CD4-positive, alpha-beta T cell treated with Interleukin-1 beta for 1 hour (primary cell): ENCODE measurements at regions not wholly inside any gene's neighbourhood (a gene's known extent, or its start where the extent isn't known, plus 50 kb on each side); places are given as distances from the start of the nearest gene placed in this dataset.

ENCODE experiments used
- DNase-seq, 2 donors: peaks; one replicate each; pipeline ENCODE4 v3.0.0-alpha.2; 2020 to 2022

- DNase-seq: no peak
These were observed 52.0 kb downstream of the MAGEF1 start for GRCh38 chr3:184659797-184660301.

DNA sequence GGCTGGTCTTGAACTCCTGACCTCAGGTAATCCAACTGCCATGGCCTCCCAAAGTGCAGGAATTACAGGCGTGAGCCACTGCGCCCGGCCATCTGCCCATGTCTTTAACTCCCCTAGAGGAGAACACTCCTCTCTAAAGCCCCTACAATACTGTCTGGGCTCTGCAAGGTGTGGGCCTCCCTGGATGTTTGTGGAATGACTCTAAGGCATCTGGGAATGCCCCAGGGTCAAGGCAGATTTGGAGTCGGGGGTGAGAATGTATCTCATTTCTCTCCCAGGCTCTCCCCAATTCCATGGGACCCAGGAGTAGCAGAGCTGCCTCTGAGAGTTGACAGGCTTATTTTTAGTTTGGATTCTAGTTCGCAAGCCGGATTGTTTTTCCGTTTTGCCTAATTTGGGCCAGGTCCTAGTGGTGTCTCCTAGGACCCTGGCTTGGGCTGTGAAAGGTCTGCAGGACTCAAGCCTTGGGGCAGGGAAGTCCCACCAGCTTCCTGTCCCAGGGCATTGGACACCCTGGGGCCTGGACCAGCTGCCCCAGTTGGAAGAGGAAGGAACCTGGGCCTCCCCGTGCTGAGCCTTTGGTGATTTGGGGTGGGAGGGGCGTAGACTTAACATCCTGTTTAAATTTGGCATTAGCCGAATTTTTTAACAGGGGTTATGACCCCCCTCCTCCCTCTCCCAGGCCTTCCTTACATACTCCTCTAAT, 53.5 kb downstream of the MAGEF1 start:
- DNase-seq: no peak

GRCh38 chr3:184656829-184657681, 54.8 kb downstream of the MAGEF1 start:
- DNase-seq: no peak

- DNase-seq: no peak
These were observed 55.4 kb downstream of the MAGEF1 start for GRCh38 chr3:184656458-184656828.

GRCh38 chr3:184655597-184655996, 56.3 kb downstream of the MAGEF1 start:
- no peak for DNase-seq

- no peak for DNase-seq
These were observed 57.5 kb downstream of the MAGEF1 start for GRCh38 chr3:184654375-184654774.

GRCh38 chr3:184652465-184652864, 59.4 kb downstream of the MAGEF1 start:
- no peak for DNase-seq

GRCh38 chr3:184651904-184652303, 60.0 kb downstream of the MAGEF1 start:
- no peak for DNase-seq

DNA sequence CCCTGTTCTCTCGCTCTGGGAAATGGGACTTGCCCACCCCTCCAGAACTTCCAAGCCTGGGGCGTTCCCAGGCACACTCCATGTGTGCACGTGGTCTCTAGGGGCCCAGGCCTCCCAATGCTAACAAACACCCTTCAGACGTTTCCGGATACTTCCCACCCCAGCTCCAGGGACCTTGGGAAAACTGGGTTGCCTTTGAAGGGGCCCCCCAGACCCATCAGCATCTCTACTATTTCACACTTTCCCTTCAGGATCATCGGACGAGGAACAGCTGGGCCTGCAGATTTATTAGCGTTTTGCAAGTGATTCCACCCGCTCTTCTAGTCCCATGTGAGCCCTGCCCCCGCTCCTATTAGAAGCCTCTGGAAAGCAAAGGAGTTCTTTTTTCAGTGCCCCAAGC, 63.2 kb downstream of the MAGEF1 start:
- DNase-seq: no peak

DNA sequence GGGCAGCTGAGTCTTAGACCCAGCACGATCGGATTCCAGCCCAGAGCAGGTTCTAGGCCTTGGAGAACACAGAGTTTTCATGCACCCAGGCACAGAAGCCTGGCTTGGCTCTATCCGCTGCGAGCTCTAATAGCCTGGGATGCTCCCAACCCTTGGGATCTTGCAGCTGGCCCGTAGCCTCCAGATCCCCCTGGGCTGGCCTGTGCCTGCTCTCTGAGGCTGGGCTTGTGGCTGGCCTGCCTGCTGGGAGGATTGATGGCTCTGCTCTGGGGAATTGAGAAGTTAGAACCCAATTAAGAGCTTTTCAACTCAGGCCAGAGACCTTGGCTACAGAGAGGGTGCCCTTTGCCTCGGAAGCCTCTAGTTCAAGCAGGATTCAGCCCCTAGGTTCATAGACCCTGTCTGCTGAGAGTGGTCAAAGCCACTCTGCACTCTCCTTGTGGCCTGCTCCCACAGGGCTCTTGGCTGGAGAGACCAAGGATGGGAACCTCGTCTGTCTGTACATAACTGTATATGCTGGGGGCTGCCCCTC, 64.4 kb downstream of the MAGEF1 start:
- no peak for DNase-seq

DNA sequence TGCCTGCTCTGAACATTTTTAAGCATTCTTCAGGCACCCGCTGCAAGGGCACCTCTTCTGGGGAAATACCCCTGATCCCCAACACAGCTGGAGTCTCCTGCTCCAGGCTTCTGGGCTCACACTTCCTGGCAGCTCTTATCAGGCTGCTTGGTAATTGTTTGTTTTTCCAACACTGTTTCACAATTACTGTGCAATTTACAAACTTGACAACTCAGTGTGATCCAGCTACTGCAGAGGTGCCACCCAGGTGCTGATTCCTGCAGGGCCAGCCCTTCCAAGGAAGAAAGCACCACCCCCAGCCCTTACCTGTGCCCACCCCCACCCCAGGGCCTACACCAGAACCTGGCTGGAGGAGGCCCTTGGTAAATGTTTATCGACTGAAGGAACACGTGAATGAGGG, 66.5 kb downstream of the MAGEF1 start:
- DNase-seq: no peak

DNA sequence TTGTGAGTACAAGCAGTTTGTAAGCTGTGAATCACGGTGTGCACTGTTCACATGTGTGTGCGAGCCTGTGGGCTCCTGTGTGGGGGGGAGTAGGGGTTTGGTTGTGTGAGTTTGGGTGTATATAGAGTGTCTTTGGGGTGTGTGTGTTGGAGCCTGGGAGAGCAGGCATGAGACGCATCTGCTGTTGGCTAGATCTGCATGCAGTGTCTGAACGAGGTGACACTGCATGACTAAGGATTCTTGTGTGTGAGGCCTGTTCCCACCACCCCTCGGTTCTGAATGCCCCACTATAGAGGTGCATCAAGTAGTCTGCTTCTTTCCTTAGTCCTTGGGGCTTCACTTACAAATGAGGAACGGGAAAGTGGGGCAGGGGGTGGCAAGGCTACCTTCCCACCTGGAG, 68.4 kb downstream of the MAGEF1 start:
- no peak for DNase-seq

DNA sequence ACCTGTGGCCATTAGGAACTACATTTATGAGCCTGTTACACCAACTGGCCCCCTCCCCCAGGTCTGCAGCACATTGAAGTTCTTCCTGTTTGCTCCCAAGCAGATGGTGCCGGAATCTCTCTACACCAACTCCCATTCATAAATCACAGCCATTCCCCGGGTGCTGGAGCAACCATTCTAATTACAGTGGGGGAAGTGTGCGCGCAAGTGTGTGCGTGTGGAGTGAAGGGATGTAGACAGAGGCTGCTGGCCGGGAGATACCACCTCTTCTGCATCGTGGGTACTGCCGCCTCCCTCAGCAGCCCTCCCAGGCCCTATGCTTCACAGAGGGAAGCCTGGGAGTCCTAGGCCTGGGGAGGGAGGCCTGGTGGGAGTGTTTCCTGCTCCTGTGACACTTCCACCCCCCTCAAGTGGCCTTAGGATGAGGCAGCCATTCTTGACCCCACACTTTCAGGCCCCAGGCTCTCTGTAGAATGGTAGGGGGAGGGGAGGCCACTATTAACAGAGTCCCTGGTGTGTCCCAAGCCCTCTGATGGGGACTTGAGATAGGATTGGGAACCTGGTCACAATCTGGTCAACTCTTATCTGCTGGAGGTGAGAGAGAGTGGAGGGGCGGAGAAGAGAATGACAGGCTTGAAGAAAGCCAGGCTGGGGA, 69.1 kb downstream of the MAGEF1 start:
- DNase-seq: no peak

GRCh38 chr3:184641430-184641829, 70.4 kb downstream of the MAGEF1 start:
- DNase-seq: no peak

DNA sequence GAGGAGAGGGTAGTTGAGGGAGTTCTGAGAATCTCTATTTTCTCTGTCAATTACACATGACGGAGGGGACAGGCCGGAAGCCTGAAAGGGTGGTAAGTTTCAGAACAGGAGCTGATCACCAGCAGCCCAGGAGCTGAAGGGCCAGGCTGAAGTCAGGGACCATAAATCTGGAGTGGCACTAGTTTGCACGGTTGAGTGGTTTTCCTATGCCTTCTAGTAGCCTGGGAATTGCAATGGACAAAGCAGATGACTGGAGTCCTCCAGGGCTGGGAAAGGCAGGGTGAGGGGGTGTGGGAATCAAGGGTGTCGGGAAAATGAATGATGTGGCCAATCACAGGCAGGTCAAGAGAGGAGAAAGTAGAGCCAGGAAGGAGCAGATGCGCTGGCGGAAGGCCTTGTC, 72.5 kb downstream of the MAGEF1 start:
- DNase-seq: no peak

DNA sequence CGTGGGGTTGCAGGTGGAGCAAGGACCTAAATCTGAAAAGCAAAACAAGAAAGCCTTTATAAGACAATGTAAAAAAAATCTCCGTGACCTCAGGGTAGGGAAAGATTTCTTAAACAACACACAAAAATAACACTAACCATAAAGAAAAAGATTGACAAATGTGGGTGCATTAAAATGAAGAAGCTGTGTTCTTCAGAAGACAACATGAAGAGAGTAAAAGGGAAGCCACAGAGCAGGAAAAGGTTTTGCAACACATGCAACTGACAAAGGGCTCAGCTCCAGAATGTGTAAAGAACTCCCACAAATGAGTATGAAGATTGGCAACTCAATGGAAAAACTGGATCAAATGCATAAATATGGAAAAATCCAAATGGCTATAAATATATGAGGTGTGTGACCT, 74.2 kb downstream of the MAGEF1 start:
- no peak for DNase-seq

- peak in 1 of 2 donors; percentile 4 for DNase-seq
These were observed 75.0 kb downstream of the MAGEF1 start for GRCh38 chr3:184636741-184637316.

DNA sequence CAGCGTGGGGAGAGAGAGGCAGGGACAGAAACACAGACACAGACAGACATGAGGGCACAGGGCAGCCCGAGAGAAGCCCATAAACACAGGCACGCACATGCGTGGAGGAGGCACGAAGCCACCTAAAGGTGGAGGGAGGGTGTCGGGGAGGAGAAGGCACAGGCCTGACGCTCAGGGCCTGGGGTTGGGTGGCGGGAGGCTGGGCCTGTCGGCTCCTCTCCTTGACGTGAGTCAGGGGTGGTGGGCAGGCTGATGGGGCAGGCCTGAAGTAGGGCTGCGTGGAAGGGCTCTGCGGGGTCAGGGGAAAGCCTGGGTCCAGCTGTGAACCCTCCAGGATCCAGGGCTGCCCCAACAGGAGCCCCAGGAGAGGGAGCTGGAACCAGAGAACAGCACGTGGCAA, 74.2 kb downstream of the EPHB3 start:
- DNase-seq: no peak

- no peak for DNase-seq
These were observed 73.5 kb downstream of the EPHB3 start for GRCh38 chr3:184635126-184635525.

DNA sequence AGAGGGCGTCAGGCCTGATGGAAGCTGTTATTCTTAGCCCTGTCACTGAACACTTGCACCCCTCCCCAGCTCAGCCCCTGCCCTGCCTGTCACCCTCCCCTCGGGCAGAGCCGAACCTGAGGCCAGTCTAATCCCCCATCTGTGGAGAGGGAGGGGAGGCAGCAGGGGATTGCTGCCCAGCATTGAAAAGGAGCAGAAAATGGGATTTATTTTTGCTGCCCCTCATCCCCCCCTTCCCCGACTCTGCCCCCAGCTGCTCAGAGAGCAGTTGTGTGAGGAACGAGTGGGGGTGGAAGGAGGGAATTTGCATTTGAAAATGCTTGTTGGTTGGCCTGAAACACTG, 71.6 kb downstream of the EPHB3 start:
- DNase-seq: no peak

DNA sequence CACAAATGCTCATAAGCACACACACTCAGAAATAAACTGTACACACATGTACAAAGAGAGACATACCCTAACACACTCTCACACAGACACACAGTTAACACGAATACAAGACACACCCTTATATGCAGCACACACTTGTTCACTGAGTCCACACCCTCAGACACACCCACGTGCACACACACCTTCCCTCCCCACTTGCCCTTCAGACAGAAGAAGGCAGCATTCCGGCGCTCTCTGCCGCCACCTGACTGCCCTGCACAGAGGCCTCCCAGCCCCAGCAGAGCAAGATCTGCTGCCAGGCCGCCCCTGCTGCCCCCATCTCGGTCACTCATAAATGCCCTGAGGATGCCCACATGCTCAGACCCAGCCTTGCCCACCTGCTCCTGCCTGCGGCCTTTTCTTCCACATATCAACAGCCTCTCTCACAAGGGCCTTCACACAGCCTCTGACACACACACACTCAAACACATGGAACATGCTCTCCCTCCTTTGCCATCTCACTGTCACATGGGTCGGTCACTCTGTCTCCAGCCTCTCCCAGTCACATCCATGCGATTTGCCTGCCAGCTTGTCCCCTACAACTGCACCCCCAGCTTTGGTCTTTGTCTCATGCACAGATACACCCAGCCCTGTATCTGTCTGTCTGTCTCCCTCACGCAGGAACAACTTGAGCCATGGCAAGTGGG, 71.1 kb downstream of the EPHB3 start:
- DNase-seq: no peak
